ENCODE measurements at regions not wholly inside any gene's neighbourhood (a gene's known extent, or its start where the extent isn't known, plus 50 kb on each side); places are given as distances from the start of the nearest gene placed in this dataset.
"Not testable (repeated sequence)": the region's sequence is repeated elsewhere in the genome, so short reads cannot be mapped to it uniquely, and the experiment has no call there.

- DNase-seq (ENCODE audit: extremely low spot score, insufficient read length, low read depth) (no peak), FAIRE-seq (no peak)
Observed at GRCh38 chrX:115960440-115961084, 210.0 kb upstream of the AGTR2 start.

DNA sequence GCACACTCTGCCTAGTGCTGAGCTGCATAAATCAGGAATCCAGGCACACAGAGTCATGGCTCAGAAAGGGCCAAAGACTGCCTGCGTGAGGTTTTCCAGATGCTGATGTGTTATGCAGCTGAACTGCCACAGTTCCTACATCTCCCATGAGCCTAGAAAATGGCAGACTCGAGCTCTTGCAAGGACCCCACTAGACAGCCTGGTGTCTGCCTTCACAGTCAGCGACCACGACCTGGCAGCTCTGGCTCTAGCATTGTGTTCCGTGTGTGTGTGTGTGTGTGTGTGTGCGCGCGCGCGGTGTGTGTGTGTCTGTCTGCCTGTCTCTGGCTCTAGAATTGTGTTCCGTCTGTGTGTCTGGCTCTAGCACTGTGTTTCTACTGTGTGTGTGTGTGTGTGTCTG lies 203.6 kb upstream of the AGTR2 start:
- DNase-seq (ENCODE audit: extremely low spot score, insufficient read length, low read depth) (no peak), FAIRE-seq (no peak)

DNA sequence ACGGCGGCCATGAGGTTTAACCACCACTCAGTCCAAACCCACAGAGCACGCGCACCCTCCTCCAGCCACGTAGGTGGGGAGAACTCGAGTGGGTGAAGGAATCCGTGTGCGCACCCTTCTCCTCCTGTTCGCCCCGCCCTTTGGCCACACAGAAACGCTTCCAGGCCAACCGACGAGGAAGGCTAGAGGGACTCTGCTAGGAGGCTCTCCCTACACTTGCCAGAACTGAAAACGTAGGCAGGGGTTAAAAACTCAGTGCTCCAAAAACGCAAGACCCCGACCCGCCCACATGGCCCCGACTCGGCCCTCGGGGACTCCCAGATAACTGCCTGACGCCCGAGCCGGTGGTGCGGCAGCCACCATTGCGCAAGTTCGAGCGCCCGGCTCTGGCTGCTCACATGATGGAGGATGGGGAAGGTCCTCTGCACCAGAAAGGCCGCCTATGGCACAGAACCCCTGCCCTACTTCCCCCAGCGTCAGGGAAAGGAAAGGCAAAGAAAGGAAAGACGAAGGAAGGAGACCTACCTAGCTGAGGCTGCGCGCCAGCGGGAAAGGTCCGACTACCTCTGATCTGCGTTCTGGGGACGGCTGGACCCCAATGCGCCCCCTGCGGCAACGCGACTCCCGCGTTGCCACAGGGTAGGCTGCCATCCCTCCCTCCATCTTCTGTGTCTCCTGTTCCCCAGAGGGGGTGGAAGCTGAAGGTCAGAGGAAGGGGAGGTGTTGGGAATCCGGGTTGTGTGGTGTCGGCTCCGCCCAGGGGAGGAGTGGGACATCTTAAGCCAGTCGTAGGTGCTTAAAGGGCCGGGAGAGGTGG lies 201.9 kb upstream of the AGTR2 start:
- DNase-seq (ENCODE audit: extremely low spot score, insufficient read length, low read depth) (no peak), FAIRE-seq (peak; percentile 50)

DNA sequence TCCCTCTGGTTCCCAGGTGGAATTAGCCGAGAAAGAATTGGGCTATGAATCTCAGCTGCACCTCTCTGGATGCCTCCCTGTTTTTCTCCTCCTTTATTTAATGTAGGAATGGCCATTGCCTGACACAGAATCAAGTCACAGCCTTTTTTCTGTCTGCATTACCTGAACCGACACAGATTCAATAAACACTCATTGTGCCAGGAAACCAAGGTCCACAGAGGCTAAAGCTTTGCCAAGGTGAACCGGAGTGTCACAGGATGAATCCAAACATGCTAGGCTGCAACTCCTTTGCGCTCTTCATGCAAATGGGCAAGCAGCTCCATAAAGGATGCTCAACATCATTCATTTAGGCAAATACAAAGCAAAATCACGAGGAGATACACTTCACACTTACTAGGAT lies 199.8 kb upstream of the AGTR2 start:
- no peak for FAIRE-seq
- DNase-seq (ENCODE audit: extremely low spot score, insufficient read length, low read depth): no peak

DNA sequence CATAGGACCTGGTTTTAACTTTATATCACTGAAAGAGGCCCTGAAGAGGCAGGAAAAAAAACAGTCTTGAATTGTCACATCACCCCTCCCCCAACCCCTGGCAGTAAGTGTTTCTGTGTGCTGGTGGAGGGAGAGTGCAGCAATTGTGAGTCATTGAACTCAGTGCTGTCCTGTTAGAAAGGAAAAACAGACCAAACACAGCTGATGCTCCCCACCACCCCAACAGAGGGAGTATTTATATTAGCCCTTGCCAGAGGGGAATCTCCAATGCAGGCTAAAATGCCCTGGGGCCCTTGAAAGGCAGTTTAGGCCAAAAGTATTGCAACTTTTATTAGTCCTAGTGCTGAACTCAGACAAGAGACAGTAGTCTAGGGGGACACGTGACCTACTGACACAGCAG lies 197.8 kb upstream of the AGTR2 start:
- DNase-seq (ENCODE audit: extremely low spot score, insufficient read length, low read depth) (no peak), FAIRE-seq (no peak)

- no peak for DNase-seq (ENCODE audit: extremely low spot score, insufficient read length, low read depth)
- no peak for FAIRE-seq
Observed at GRCh38 chrX:115978068-115978467, 192.5 kb upstream of the AGTR2 start.

GRCh38 chrX:115983148-115983547 lies 187.4 kb upstream of the AGTR2 start:
- DNase-seq (ENCODE audit: extremely low spot score, insufficient read length, low read depth); FAIRE-seq: not testable (repeated sequence)

DNA sequence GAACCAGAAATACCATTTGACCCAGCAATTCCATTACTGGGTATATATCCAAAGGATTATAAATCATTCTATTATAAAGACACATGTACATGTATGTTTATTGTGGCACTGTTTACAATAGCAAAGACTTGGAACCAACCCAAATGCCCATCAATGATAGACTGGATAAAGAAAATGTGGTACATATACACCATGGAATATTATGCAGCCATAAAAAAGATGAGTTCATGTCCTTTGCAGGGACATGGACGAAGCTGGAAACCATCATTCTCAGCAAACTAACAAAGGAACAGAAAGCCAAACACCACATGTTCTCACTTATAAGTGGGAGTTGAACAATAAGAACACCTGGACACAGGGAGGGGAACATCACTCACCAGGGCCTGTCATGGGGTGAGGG lies 183.1 kb upstream of the AGTR2 start:
- FAIRE-seq; DNase-seq (ENCODE audit: extremely low spot score, insufficient read length, low read depth): not testable (repeated sequence)

GRCh38 chrX:115988825-115989224 lies 181.7 kb upstream of the AGTR2 start:
- DNase-seq (ENCODE audit: extremely low spot score, insufficient read length, low read depth) (no peak), FAIRE-seq (peak; percentile 52)

DNA sequence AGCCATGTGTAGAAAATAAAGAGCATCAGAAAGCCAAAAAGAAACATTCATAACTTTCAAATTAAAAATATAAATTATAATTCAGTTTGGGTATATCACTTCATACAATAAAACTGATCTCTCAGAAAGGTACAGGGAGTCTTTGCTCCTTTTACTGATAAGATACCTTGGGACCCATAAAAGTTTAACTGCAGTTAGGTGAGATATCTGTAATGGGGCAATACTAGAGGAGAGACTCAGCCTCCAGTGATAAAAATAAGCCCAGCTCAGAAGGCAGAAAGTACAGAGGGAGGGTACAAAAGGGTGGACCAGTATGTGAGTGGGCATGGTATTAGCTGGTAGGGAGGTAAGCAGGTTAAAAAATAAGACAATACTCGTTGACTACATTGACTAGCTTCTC lies 180.9 kb upstream of the AGTR2 start:
- DNase-seq (ENCODE audit: extremely low spot score, insufficient read length, low read depth) (no peak), FAIRE-seq (no peak)

GRCh38 chrX:116009346-116009745 lies 161.2 kb upstream of the AGTR2 start:
- DNase-seq (ENCODE audit: extremely low spot score, insufficient read length, low read depth) (no peak), FAIRE-seq (no peak)

DNA sequence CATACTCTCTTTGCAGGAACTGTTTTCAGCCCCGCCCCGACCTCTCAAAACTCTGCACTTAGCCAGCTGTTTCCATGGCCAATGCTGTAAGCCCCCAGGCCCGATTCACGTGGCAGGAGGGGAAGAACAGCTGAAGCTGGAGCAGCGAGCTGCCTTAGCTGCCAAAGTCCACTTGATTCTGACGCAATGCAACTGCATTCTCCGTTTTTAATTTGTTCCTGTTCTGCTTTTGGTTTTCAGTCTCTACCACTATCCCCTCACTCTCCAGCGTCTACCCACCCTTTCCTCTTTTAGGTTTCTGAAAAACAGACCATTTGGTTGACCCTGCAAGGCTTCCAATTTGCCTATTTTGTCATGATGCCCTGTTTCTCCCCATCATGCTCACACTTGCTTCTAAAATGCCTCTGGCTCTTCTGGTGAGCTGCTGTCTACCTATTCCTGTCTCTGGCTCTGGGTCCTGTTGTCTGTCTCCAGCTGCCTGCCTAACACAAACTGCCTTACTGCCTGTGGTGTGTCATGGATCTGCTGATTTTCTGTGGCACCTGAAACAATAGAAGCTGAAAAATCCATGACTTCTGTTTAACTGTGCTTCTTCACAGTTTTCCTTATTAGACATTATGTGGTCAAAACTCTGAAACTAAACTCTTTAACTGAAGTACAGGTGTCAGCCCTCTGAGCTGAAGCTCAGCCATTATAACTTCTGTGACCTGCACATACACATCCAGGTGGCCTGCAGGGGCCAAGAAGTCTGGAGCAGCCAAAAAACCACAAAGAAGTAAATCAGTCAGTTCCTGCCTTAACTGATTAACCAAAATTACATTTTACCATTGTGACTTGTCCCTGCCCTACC lies 160.5 kb upstream of the AGTR2 start:
- DNase-seq (ENCODE audit: extremely low spot score, insufficient read length, low read depth): no peak
- FAIRE-seq: peak; percentile 97

GRCh38 chrX:116010939-116011338 lies 159.6 kb upstream of the AGTR2 start:
- DNase-seq (ENCODE audit: extremely low spot score, insufficient read length, low read depth) (no peak), FAIRE-seq (no peak)

GRCh38 chrX:116031331-116031730 lies 139.2 kb upstream of the AGTR2 start:
- DNase-seq (ENCODE audit: extremely low spot score, insufficient read length, low read depth) (no peak), FAIRE-seq (no peak)
